Umbilical cord (tissue), 1 donor: ENCODE measurements at regions not wholly inside any gene's neighbourhood (a gene's known extent, or its start where the extent isn't known, plus 50 kb on each side); places are given as distances from the start of the nearest gene placed in this dataset.

Experiments
- DNase-seq: peaks from one replicate; pipeline ENCODE4 v3.0.0-alpha.2; 2015; ENCODE audit warnings: low spot score

DNA sequence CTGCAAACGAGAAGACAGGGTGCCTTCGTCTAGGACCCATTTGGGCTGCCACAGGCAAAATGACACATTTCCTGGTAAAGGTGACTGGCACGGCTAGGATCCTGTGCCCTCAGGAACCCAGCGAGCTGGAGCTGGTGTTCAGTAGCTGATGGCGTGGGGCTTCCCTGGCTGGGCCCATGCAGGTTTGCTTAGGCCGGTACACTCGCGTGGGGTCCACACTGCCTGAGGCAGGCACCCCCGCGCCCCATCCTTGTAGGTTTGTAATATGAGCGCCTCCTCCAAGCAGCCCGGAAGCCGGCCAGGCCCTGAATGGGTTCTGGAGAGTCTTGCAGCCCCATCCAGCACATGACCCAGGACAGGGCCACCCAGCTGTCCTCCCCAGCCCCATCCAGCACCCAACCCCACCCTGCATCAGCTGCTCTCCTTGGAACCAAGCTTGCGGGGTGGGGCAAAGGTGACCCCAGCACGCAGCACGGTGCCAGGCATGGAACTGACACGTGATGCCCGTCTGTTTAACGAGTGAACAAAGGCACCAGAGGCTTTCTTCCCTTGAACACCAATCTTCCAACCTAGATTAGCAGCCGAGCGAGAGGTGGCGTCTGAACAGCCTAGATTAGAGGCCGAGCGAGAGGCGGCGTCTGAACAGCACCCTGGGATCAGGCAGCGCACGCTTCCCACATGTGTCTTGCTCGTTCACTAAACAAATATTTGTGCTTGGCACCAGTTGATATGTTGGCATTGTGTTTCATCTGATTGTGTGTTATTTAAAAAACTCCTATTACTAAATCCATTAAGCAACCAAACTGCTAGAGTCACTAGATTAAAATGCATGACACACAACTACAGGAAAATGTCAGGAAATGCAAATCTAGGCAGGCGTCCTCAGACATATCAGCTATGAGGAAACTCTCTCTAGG lies 112.1 kb downstream of the DLL1 start:
- DNase-seq = peak; percentile 19

DNA sequence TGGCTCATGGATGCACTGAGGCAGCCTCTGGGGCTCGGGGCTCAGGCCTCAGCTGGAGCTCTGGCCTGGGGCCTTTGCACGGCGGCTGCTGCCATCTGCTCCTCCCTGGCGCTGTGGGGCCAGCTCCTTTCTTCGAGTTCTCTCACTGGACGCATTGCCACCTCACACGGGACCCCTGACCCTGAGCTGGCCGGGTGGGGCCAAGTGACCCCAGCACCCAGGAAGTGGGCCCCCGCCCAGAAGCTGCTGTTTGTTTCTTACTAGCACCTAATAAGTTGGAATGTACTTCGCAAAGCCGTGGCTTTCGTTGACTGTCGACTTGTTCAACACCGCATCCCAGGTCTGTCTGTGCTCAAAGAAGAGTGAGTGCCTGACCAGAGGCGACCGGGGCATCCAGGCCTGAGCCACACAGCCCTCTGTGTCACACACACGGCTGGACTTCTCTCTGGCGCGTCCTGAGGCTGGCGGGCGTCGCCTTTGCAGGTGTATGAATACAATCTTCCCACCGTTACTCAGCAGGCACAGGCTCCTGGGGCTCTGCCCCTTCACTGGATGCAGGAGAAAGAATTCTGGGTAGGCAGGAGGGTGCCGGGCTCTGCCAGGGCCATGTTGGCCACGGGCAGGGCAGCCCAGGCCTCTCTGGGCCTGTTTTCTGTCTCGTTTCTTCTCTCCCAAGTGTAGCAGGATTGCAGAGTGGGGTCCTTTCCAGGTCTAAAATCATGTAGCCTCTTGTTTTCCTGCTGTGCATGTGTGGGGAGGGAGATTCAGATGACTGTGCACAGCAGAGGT lies 112.9 kb downstream of the DLL1 start:
- no peak for DNase-seq

DNA sequence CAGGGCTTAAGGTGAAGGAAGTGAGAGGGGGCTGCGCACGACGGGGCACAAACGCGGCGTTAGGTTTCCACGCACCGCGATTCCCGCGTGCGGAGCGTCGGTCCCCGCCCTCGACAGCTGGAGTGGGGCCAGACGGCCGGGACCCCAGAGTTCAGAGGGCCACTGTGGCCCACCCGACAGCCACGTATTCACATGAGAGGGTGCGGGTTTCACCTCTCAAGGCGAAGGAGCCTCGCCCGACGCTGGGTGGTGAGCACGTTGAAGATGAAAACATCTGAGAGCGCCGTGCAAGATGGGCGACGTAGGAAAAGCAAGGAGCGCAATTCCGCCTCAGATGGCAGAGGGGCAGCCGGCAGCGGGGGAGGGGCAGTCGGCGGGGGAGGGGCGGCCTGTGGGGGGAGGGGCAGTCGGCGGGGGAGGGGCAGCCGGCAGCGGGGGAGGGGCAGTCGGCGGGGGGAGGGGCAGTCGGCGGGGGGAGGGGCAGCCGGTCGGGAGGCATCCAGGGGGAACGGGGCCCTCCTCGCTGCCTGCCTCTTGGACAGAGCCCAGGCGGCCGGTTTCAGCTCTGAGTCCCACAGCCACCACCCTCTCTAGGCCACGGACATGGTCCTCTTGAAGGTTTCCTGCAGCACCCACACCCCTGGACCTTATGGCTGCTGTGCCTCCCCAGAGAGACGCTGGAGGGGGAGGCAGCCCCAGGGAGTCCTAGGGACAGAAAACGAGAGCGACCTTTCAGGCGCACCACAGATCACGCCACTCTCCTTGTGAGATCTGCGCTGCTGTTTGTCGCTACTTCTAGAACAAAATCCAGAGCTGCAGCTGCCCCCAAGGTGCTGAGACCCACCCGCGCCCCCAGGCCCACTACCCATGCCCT lies 113.7 kb downstream of the DLL1 start:
- no peak for DNase-seq

- no peak for DNase-seq
Observed at GRCh38 chr6:170176136-170176897, 114.6 kb downstream of the DLL1 start.

GRCh38 chr6:170175644-170176135 lies 115.2 kb downstream of the DLL1 start:
- DNase-seq = no peak

DNA sequence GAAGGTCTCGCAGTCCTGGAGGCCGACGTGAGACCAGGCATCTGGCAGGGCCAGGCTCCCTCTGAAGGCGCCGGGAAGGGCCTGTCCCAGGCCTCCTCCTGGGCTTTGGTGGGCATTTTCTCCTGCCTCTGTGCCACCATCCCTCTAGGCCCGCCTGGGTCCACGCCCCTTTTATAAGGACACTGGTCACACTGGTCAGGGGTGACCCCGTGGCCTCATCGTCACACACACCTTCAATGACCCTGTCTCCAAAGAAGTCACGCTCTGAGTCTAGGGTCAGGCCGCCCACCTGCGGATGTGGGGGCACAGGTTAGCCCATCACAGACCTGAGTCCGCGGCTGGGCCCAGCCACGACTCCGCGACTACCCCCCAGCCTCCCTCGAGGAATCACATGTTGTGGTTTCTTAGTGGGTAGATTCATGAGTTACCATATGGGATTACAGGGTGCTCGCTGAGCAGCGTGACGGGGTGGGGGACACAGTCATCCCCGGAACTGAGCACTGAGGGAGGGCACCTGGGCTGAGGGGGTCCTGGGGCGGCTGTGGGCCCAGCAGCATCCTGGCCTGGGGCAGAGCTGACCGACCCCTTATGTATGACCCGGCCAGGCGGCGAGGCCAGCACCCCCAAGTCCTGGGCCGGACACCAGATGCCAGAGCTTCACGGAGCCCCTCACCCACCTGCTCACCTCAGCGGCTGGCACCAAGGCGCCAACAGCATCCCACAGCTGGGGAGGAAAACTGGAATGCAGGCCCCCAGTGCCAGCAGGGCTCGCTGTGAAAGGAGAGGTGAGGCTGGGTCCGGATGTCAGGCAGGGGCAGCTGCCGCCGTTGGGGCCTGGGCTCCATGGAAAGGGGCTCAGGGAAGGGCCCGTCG lies 115.9 kb downstream of the DLL1 start:
- DNase-seq = no peak

DNA sequence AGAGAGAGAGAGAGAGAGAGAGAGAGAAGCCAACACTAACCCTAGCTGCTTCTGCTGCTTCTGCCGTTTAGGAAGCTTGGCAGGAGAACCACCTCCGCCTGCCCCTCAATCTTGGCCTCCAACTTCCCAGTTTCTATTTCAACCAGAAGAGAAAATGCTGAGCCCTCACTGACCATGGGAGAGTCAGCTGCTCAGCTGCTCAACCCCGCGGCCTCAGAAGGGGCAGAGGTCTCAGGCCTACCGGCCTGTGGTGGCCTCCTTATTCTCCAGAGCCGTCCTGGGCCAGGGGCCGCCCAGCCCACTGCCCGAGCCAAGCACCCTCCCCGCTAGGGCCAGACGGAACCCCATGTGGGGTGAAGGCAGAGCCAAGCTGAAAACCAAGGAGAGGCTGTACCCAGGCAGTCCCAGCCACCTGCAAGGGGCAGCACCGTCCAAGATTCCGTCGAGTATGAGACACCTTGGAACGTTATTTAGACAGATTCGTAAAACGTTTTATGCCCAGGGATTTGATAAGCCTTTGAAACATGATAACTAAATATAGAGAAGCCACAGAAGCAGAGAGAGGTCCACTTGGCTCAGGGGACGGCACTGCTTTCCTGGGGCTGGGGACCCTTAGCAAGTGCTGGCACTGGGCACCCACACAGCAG lies 116.6 kb downstream of the DLL1 start:
- peak; percentile 41 for DNase-seq

DNA sequence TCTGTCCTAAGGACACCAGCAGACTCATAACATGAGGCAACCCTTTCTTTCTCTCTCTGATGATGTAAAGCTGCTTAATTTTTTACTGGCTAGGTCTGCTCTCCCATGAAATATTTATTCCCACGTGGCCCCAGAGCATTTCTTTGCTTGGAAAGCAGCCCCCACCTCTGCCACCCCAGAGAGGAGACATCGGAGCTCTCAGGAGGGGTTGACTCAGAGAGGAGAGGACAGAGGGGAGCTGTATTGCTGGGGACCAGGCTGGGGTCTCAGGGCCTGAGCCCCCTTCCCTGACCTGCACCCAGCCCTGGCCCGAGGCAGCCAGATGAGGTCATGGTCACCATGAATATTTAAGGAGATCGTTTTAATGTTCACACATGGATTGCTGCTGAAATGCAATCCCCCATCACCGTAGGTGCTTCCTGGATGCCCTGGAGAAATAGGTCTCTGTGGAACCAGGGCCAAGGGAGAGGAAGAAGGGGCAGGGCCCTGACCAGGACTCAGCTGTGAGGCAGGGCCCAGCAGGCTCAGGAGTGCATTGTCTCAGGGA lies 117.5 kb downstream of the DLL1 start:
- no peak for DNase-seq

- no peak for DNase-seq
Observed at GRCh38 chr6:170172825-170173256, 118.0 kb downstream of the DLL1 start.

DNA sequence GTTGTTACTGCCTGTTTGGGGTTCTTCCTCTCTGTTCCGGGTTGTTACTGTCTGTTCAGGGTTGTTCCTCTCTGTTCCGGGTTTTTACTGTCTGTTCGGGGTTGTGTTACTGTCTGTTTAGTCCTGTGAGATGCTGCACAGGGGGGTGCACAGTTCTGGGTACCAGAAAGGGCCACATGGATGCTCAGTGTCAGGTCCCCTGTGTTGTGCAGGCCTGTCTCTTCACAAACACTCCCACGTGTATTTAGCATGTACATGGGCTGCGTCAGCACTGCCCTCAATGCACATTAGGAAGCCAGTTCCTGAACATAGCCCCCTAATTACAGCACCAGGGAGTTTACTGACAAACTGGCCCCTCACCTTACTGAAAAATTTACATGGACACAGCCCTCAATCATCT lies 118.5 kb downstream of the DLL1 start:
- no peak for DNase-seq

DNA sequence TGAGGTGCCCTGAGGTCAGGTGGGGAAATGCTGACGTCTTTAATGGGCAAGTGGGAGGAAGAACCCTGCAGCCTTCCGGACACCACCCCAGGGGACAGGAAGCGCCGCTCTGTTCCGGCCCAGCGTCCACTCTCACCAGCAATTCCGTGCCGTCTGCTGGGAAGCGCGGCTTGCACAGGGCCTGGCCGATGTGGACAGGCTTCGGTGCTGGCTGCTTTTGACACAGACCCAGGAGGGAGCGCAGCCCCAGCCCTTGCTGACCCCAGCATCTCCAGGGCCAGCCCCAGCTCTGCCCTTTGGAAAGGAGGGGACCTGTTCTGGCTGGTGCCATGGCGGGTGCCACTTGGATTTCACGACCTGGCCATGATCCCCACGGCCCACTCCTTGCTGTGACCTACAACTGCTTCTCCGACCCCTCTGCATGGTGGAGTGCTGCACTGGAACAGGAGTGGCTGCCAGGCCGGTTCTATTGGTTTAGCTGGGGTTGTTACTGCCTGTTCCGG lies 123.2 kb downstream of the DLL1 start:
- DNase-seq = no peak

DNA sequence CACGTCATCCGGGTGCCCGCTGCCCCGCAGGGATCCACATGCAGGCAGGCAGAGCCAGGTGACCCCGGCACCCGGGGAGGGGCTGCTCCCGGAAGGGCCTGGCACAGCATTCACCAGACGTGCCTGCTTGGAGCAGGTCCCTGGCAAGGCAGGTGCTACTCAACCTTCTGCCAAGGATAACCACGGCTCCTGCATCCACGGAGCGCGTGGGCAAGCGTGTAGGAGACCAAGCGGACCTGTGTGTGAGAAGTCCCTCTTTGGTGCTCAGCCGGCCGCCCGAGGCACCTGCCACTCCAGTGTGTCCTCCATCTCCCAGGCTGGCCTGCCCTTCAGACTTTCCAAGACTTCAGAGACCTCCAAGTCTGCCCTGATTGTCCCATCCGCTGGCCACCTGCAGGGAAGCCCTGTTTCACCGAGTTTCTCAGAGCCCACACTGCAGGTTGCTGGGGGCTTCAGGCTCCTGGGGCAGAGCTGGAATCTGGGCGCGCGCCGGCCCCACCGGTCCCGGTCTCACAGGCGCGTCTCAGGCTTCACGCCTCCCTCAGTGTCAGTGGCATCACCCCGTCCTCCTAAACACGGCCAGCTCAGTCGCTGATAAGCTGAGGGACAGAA lies 124.3 kb downstream of the DLL1 start:
- DNase-seq = no peak

GRCh38 chr6:170165471-170166117 lies 125.3 kb downstream of the DLL1 start:
- no peak for DNase-seq

DNA sequence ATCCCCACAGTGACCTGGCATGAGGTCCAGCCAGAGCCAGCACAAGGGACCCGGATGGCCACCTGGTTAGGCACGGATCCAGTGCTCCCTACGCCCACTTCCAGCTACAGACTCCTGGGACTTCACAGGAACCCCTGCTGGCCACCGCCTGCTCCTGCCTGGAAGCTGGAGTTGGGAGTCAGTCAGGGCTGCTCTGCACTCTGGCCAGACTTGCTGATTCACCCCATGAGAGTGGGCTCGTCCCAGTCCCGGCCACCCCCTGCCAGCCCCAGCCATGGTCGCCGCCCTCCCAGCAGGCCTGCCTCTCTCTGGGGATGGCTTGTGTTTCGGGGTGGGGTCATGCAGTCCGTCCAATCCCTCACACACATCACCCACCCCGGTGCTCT lies 125.8 kb downstream of the DLL1 start:
- DNase-seq = no peak

DNA sequence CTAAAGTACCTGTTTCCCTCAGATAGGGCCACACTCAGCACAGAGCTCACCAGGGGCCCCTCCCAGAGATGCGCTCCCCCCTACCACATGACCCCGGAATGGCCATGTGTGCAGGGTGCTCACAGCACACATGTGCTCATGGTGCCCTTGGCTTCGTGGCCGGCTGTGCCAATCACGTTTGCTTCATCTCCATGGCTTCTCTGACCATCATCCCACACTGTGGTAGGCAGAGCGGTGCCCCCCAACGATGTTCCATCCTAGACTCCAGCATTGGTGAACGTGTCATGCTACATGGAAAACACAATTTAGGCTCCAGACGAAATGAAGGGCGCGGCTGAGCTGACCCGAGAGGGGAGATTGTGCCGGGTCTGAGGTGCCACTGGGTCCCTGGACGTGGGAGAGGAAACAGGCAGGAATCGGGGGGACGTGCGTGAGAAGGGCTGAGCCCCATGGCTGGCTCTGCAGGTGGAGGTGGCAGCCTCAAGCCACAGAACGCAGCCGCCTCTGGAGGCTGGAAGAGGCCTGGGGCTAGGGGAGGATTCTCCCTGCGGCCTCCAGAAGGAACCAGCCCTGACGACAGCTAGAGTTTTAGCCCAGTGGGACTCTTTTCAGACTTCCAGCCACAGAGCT lies 126.5 kb downstream of the DLL1 start:
- no peak for DNase-seq

DNA sequence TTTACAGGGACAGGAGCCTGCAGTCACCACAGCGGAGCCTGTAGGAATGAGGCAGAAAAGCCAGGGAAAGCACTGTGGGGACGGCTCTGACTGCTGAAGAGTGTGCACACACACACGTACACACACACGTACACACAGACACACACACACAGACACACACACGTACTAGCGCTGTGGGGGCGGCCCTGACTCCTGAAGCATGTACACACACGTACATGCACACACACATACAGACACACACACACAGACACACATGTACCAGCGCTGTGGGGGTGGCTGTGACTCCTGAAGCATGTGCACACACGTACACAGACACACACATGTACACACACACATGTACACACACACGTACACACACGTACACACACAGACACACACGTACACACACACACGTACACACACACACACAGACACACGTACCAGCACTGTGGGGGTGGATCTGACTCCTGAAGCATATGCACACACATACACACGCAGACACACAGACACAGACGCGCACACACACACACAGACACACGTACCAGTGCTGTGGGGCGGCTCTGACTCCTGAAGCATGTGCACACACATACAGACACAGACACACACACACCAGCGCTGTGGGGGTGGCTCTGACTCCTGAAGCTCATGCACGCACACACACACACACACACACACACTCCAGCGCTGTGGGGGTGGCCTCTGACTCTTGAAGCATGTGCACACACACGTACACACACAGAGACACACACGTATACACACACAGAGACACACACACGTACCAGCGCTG lies 127.3 kb downstream of the DLL1 start:
- DNase-seq = no peak
